ENCODE measurements at regions not wholly inside any gene's neighbourhood (a gene's known extent, or its start where the extent isn't known, plus 50 kb on each side); places are given as distances from the start of the nearest gene placed in this dataset.
"Not testable (repeated sequence)": the region's sequence is repeated elsewhere in the genome, so short reads cannot be mapped to it uniquely, and the experiment has no call there.

- no peaks in the 10 kb centered on the region for H3K4me1 ChIP-seq (ENCODE audit: insufficient read depth, low read length)
- H3K27me3 ChIP-seq (ENCODE audit: insufficient read depth, low read length, poor library complexity), result no peaks in the 10 kb centered on the region
- no peak overlapping the region for H3K9ac ChIP-seq (ENCODE audit: low read depth, low read length)
- TF ChIP-seq EZH2 (IDR thresholded peaks at IDR 0.05; ENCODE audit: borderline replicate concordance, low read depth, low read length, severe bottlenecking) (no peak), CTCF (IDR thresholded peaks at IDR 0.05; ENCODE audit: borderline replicate concordance, extremely low read depth, low read length, poor library complexity, severe bottlenecking) (no peak)
- no peak overlapping the region for H2AFZ ChIP-seq (ENCODE audit: low read depth, low read length)
- no peaks in the 10 kb centered on the region for H4K20me1 ChIP-seq (ENCODE audit: insufficient read depth, low read length)
- no peaks in the 10 kb centered on the region for H3K36me3 ChIP-seq (ENCODE audit: insufficient read depth, low read length)
- ATAC-seq (ENCODE audit: insufficient read depth, low read depth) (no peak), DNase-seq (no peak)
- no peaks in the 10 kb centered on the region for H3K79me2 ChIP-seq (ENCODE audit: insufficient read depth, low read length)
- peaks cover 12% of the 10 kb centered on the region for H3K9me3 ChIP-seq (ENCODE audit: insufficient read depth, low read length, severe bottlenecking)
- H3K4me2 ChIP-seq (ENCODE audit: insufficient read depth, low read length), result no peak overlapping the region
- no peak overlapping the region for H3K4me3 ChIP-seq (ENCODE audit: low read depth in 1 of 2, low read length in 2 of 2)
- no peak overlapping the region for H3K27ac ChIP-seq (ENCODE audit: low read length)
Measured at GRCh38 chr4:184911310-184911709, 85.5 kb upstream of the ACSL1 start.

GRCh38 chr4:184913356-184914143, 87.8 kb upstream of the ACSL1 start:
- ATAC-seq (ENCODE audit: insufficient read depth, low read depth) (no peak), DNase-seq (no peak)
- Histone ChIP-seq H3K27me3 (ENCODE audit: insufficient read depth, low read length, poor library complexity) (no peaks in the 10 kb centered on the region), H3K79me2 (ENCODE audit: insufficient read depth, low read length) (no peaks in the 10 kb centered on the region), H4K20me1 (ENCODE audit: insufficient read depth, low read length) (no peaks in the 10 kb centered on the region), H3K36me3 (ENCODE audit: insufficient read depth, low read length) (no peaks in the 10 kb centered on the region), H3K9me3 (ENCODE audit: insufficient read depth, low read length, severe bottlenecking) (peaks cover 12% of the 10 kb centered on the region), H3K9ac (ENCODE audit: low read depth, low read length) (no peak overlapping the region), H2AFZ (ENCODE audit: low read depth, low read length) (no peak overlapping the region), H3K27ac (ENCODE audit: low read length) (no peak overlapping the region), H3K4me2 (ENCODE audit: insufficient read depth, low read length) (no peak overlapping the region), H3K4me3 (ENCODE audit: low read depth in 1 of 2, low read length in 2 of 2) (no peak overlapping the region), H3K4me1 (ENCODE audit: insufficient read depth, low read length) (no peaks in the 10 kb centered on the region)
- no peak for TF ChIP-seq EZH2 (IDR thresholded peaks at IDR 0.05; ENCODE audit: borderline replicate concordance, low read depth, low read length, severe bottlenecking)
- no peak for TF ChIP-seq CTCF (IDR thresholded peaks at IDR 0.05; ENCODE audit: borderline replicate concordance, extremely low read depth, low read length, poor library complexity, severe bottlenecking)

- H3K4me2 ChIP-seq (ENCODE audit: insufficient read depth, low read length); H2AFZ ChIP-seq (ENCODE audit: low read depth, low read length); H3K79me2 ChIP-seq (ENCODE audit: insufficient read depth, low read length); ATAC-seq (ENCODE audit: insufficient read depth, low read depth); H3K36me3 ChIP-seq (ENCODE audit: insufficient read depth, low read length); H3K4me1 ChIP-seq (ENCODE audit: insufficient read depth, low read length); H3K4me3 ChIP-seq (ENCODE audit: low read depth in 1 of 2, low read length in 2 of 2); H3K9me3 ChIP-seq (ENCODE audit: insufficient read depth, low read length, severe bottlenecking); DNase-seq; H3K27ac ChIP-seq (ENCODE audit: low read length); H3K9ac ChIP-seq (ENCODE audit: low read depth, low read length); H3K27me3 ChIP-seq (ENCODE audit: insufficient read depth, low read length, poor library complexity); H4K20me1 ChIP-seq (ENCODE audit: insufficient read depth, low read length): not testable (repeated sequence)
Measured at GRCh38 chr4:184918799-184919198, 93.0 kb upstream of the ACSL1 start.

- Histone ChIP-seq H2AFZ (ENCODE audit: low read depth, low read length) (no peak overlapping the region), H3K9ac (ENCODE audit: low read depth, low read length) (no peak overlapping the region), H3K79me2 (ENCODE audit: insufficient read depth, low read length) (no peaks in the 10 kb centered on the region), H3K4me3 (ENCODE audit: low read depth in 1 of 2, low read length in 2 of 2) (no peak overlapping the region), H3K36me3 (ENCODE audit: insufficient read depth, low read length) (no peaks in the 10 kb centered on the region), H3K9me3 (ENCODE audit: insufficient read depth, low read length, severe bottlenecking) (no peaks in the 10 kb centered on the region), H3K27me3 (ENCODE audit: insufficient read depth, low read length, poor library complexity) (no peaks in the 10 kb centered on the region), H3K4me2 (ENCODE audit: insufficient read depth, low read length) (no peak overlapping the region), H3K27ac (ENCODE audit: low read length) (no peak overlapping the region), H3K4me1 (ENCODE audit: insufficient read depth, low read length) (no peaks in the 10 kb centered on the region), H4K20me1 (ENCODE audit: insufficient read depth, low read length) (no peaks in the 10 kb centered on the region)
- DNase-seq (no peak), ATAC-seq (ENCODE audit: insufficient read depth, low read depth) (no peak)
- TF ChIP-seq EZH2 (IDR thresholded peaks at IDR 0.05; ENCODE audit: borderline replicate concordance, low read depth, low read length, severe bottlenecking) (no peak), CTCF (IDR thresholded peaks at IDR 0.05; ENCODE audit: borderline replicate concordance, extremely low read depth, low read length, poor library complexity, severe bottlenecking) (no peak)
Measured at GRCh38 chr4:184921456-184921855, 95.7 kb upstream of the ACSL1 start.

All from DND-41 (cell line).